Naive B cell (primary cell): ENCODE measurements at regions not wholly inside any gene's neighbourhood (a gene's known extent, or its start where the extent isn't known, plus 50 kb on each side); places are given as distances from the start of the nearest gene placed in this dataset.
"Not testable (repeated sequence)": the region's sequence is repeated elsewhere in the genome, so short reads cannot be mapped to it uniquely, and the experiment has no call there.

Experiments used
- ATAC-seq, 2 donors: fragments of 150-1000 bp; cut with Tn5 transposase; 2 replicates each; pipeline ENCODE4 v1.10.0; 2021; ENCODE audit warnings: low read depth in 2 of 2, mild to moderate bottlenecking in 2 of 2, moderate library complexity in 2 of 2
- DNase-seq: peaks from one replicate; pipeline ENCODE4 v3.0.0; 2022
- H3K27ac Mint-ChIP-seq, 6 donors: one replicate each; pipeline ENCODE4 v1.8.0; 2020 to 2022; ENCODE audit warnings: mild to moderate bottlenecking in 6 of 6, mixed read lengths in 6 of 6, moderate library complexity in 5 of 6, inconsistent platforms in 2 of 6
- H3K27me3 Mint-ChIP-seq, 3 donors: one replicate each; pipeline ENCODE4 v1.8.0; 2021 to 2022; ENCODE audit warnings: mixed read lengths in 3 of 3, mild to moderate bottlenecking in 1 of 3
- H3K36me3 Mint-ChIP-seq, 2 donors: one replicate each; pipeline ENCODE4 v1.8.0; 2020 to 2022; ENCODE audit warnings: mixed read lengths in 2 of 2, inconsistent platforms in 1 of 2, mild to moderate bottlenecking in 1 of 2
- H3K4me1 Mint-ChIP-seq, 3 donors: one replicate each; pipeline ENCODE4 v1.8.0; 2020 to 2022; ENCODE audit warnings: mixed read lengths in 3 of 3, inconsistent platforms in 1 of 3, mild to moderate bottlenecking in 1 of 3, moderate library complexity in 1 of 3
- H3K4me3 Mint-ChIP-seq, 8 donors: one replicate each; pipeline ENCODE4 v1.8.0; 2020 to 2022; ENCODE audit warnings: mild to moderate bottlenecking in 8 of 8, mixed read lengths in 8 of 8, moderate library complexity in 8 of 8, inconsistent platforms in 2 of 8
- H3K9me3 Mint-ChIP-seq, 7 donors: one replicate each; pipeline ENCODE4 v1.8.0; 2020 to 2022; ENCODE audit warnings: mixed read lengths in 7 of 7, mild to moderate bottlenecking in 5 of 7, inconsistent platforms in 2 of 7, moderate library complexity in 1 of 7

GRCh38 chr20:16828666-16829305, 80.6 kb downstream of the OTOR start:
- H3K36me3 Mint-ChIP-seq, result no peaks in the 10 kb centered on the region
- H3K4me1 Mint-ChIP-seq, result no peaks in the 10 kb centered on the region
- H3K27me3 Mint-ChIP-seq, result peaks cover 8 to 17% (median 15%) of the 10 kb centered on the region in 3 donors
- no peak overlapping the region for H3K27ac Mint-ChIP-seq
- no peak for ATAC-seq
- no peak for DNase-seq
- no peak overlapping the region for H3K4me3 Mint-ChIP-seq
- H3K9me3 Mint-ChIP-seq, result peaks cover 0 to 17% (median 13%) of the 10 kb centered on the region in 7 donors

GRCh38 chr20:16835690-16836089, 87.5 kb downstream of the OTOR start:
- H3K27ac Mint-ChIP-seq, DNase-seq, H3K36me3 Mint-ChIP-seq, H3K9me3 Mint-ChIP-seq, H3K4me1 Mint-ChIP-seq, H3K4me3 Mint-ChIP-seq, ATAC-seq: not testable (repeated sequence)
- H3K27me3 Mint-ChIP-seq, result peaks cover 8 to 21% (median 11%) of the 10 kb centered on the region in 3 donors

GRCh38 chr20:16842486-16843120, 94.4 kb downstream of the OTOR start:
- Mint-ChIP-seq H3K36me3 (no peaks in the 10 kb centered on the region), H3K27me3 (peaks cover 0 to 6% (median 0%) of the 10 kb centered on the region in 3 donors), H3K4me3 (no peak overlapping the region), H3K4me1 (no peaks in the 10 kb centered on the region), H3K9me3 (peaks cover 0 to 18% (median 2%) of the 10 kb centered on the region in 7 donors), H3K27ac (no peak overlapping the region)
- no peak for ATAC-seq
- DNase-seq, result no peak

- no peak overlapping the region for H3K4me3 Mint-ChIP-seq
- peaks cover 0 to 6% (median 0%) of the 10 kb centered on the region in 3 donors for H3K27me3 Mint-ChIP-seq
- ATAC-seq (no peak), DNase-seq (no peak)
- H3K9me3 Mint-ChIP-seq, result peaks cover 0 to 18% (median 2%) of the 10 kb centered on the region in 7 donors
- no peaks in the 10 kb centered on the region for H3K36me3 Mint-ChIP-seq
- no peak overlapping the region for H3K27ac Mint-ChIP-seq
- H3K4me1 Mint-ChIP-seq, result no peaks in the 10 kb centered on the region
Measured at GRCh38 chr20:16844406-16844805, 96.2 kb downstream of the OTOR start.

GRCh38 chr20:16846006-16846405, 97.8 kb downstream of the OTOR start:
- no peak overlapping the region for H3K4me3 Mint-ChIP-seq
- no peaks in the 10 kb centered on the region for H3K4me1 Mint-ChIP-seq
- ATAC-seq, result no peak
- no peak overlapping the region for H3K27ac Mint-ChIP-seq
- no peak for DNase-seq
- no peaks in the 10 kb centered on the region for H3K36me3 Mint-ChIP-seq
- H3K9me3 Mint-ChIP-seq, result peaks cover 0 to 18% (median 2%) of the 10 kb centered on the region in 7 donors
- no peaks in the 10 kb centered on the region for H3K27me3 Mint-ChIP-seq

- Mint-ChIP-seq H3K27me3 (peaks cover 0 to 11% (median 0%) of the 10 kb centered on the region in 3 donors), H3K4me3 (no peak overlapping the region), H3K9me3 (peaks cover 2 to 19% (median 4%) of the 10 kb centered on the region in 7 donors), H3K4me1 (no peaks in the 10 kb centered on the region), H3K27ac (no peak overlapping the region), H3K36me3 (no peaks in the 10 kb centered on the region)
- DNase-seq (no peak), ATAC-seq (no peak)
Measured at GRCh38 chr20:16848061-16848460, 99.9 kb downstream of the OTOR start.

- Mint-ChIP-seq H3K27me3 (peaks cover 0 to 12% (median 0%) of the 10 kb centered on the region in 3 donors), H3K4me3 (no peak overlapping the region), H3K4me1 (no peaks in the 10 kb centered on the region), H3K36me3 (no peaks in the 10 kb centered on the region), H3K27ac (peak overlapping the region in 1 of 6 donors; percentile 7), H3K9me3 (peaks cover 2 to 19% (median 5%) of the 10 kb centered on the region in 7 donors)
- DNase-seq, result no peak
- ATAC-seq, result no peak
Measured at GRCh38 chr20:16848526-16848925, 100.4 kb downstream of the OTOR start.

- H3K27ac Mint-ChIP-seq, result no peak overlapping the region
- H3K4me1 Mint-ChIP-seq, result no peaks in the 10 kb centered on the region
- peaks cover 0 to 9% (median 5%) of the 10 kb centered on the region in 7 donors for H3K9me3 Mint-ChIP-seq
- no peaks in the 10 kb centered on the region for H3K36me3 Mint-ChIP-seq
- H3K27me3 Mint-ChIP-seq, result peaks cover 4 to 14% (median 9%) of the 10 kb centered on the region in 3 donors
- no peak for ATAC-seq
- H3K4me3 Mint-ChIP-seq, result no peak overlapping the region
- no peak for DNase-seq
Measured at GRCh38 chr20:16860914-16861313, 112.8 kb downstream of the OTOR start.

- Mint-ChIP-seq H3K27me3 (peaks cover 0 to 14% (median 9%) of the 10 kb centered on the region in 3 donors), H3K4me1 (no peaks in the 10 kb centered on the region), H3K36me3 (no peaks in the 10 kb centered on the region), H3K9me3 (peaks cover 0 to 9% (median 5%) of the 10 kb centered on the region in 7 donors), H3K4me3 (no peak overlapping the region), H3K27ac (no peak overlapping the region)
- DNase-seq (no peak), ATAC-seq (no peak)
Measured at GRCh38 chr20:16861708-16862107, 113.5 kb downstream of the OTOR start.

GRCh38 chr20:16863303-16863702, 115.1 kb downstream of the OTOR start:
- Mint-ChIP-seq H3K27ac (no peak overlapping the region), H3K36me3 (no peaks in the 10 kb centered on the region), H3K4me1 (no peaks in the 10 kb centered on the region), H3K4me3 (no peak overlapping the region), H3K27me3 (peaks cover 0 to 3% (median 0%) of the 10 kb centered on the region in 3 donors), H3K9me3 (peaks cover 0 to 6% (median 2%) of the 10 kb centered on the region in 7 donors)
- DNase-seq, result no peak
- no peak for ATAC-seq

- Mint-ChIP-seq H3K4me3 (no peak overlapping the region), H3K36me3 (no peaks in the 10 kb centered on the region), H3K9me3 (peaks cover 0 to 6% (median 2%) of the 10 kb centered on the region in 7 donors), H3K4me1 (no peaks in the 10 kb centered on the region), H3K27me3 (no peaks in the 10 kb centered on the region), H3K27ac (no peak overlapping the region)
- DNase-seq, result no peak
- ATAC-seq, result no peak
Measured at GRCh38 chr20:16864069-16864468, 115.9 kb downstream of the OTOR start.

GRCh38 chr20:16864963-16865362, 116.8 kb downstream of the OTOR start:
- Mint-ChIP-seq H3K4me3 (no peak overlapping the region), H3K4me1 (no peaks in the 10 kb centered on the region), H3K9me3 (peaks cover 0 to 6% (median 2%) of the 10 kb centered on the region in 7 donors), H3K36me3 (no peaks in the 10 kb centered on the region), H3K27ac (no peak overlapping the region), H3K27me3 (no peaks in the 10 kb centered on the region)
- no peak for DNase-seq
- no peak for ATAC-seq

GRCh38 chr20:16865406-16865805, 117.2 kb downstream of the OTOR start:
- Mint-ChIP-seq H3K27ac (no peak overlapping the region), H3K27me3 (no peaks in the 10 kb centered on the region), H3K4me3 (no peak overlapping the region), H3K4me1 (no peaks in the 10 kb centered on the region), H3K36me3 (no peaks in the 10 kb centered on the region), H3K9me3 (peaks cover 0 to 8% (median 2%) of the 10 kb centered on the region in 7 donors)
- ATAC-seq (no peak), DNase-seq (no peak)

- ATAC-seq, H3K27ac Mint-ChIP-seq, DNase-seq, H3K27me3 Mint-ChIP-seq, H3K4me1 Mint-ChIP-seq, H3K36me3 Mint-ChIP-seq, H3K4me3 Mint-ChIP-seq, H3K9me3 Mint-ChIP-seq: not testable (repeated sequence)
Measured at GRCh38 chr20:16873124-16873523, 125.0 kb downstream of the OTOR start.
